ENCODE measurements at regions not wholly inside any gene's neighbourhood (a gene's known extent, or its start where the extent isn't known, plus 50 kb on each side); places are given as distances from the start of the nearest gene placed in this dataset.
"Not testable (repeated sequence)": the region's sequence is repeated elsewhere in the genome, so short reads cannot be mapped to it uniquely, and the experiment has no call there.

DNA sequence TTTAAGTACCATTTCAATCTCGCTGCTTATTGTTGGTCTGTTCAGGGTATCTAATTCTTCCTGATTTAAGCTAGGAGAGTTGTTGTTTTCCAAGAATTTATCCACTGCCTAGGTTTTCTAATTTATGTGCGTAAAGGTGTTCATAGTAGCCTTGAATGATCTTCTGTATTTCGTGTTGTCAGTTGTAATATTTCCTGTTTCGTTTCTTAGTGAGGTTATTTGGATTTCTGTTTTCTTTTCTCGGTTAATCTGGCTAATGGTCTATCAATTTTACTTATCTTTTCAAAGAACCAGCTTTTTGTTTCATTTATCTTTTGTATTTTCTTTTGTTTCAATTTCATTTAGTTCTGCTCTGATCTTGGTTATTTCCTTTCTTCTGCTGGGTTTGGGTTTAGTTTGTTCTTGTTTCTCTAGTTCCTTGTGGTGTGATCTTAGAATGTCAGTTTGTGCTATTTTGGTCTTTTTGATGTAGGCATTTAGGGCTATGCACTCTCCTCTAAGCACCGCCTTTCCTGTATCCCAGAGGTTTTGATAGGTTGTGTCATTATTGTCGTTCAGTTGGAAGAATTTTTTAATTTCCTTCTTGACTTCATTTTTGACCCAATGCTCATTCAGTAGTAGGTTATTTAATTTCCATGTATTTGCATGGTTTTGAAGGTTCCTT, 92.5 kb upstream of the CSRP2 start:
- no CpG with 5 or more reads among the region's 7 CpGs for WGBS (ENCODE audit: insufficient coverage)
- not testable (repeated sequence) for H3K27me3 ChIP-seq (ENCODE audit: control insufficient read depth, insufficient read depth, low read length); H3K27ac ChIP-seq (ENCODE audit: low read depth, low read length); DNase-seq (ENCODE audit: low read depth in 4 of 6, low spot score in 6 of 6); H3K4me3 ChIP-seq (ENCODE audit: low read depth, low read length); H3K9me3 ChIP-seq (ENCODE audit: control insufficient read depth, insufficient read depth, low read length); H3K36me3 ChIP-seq (ENCODE audit: control insufficient read depth, insufficient read depth, low read length); H3K4me1 ChIP-seq (ENCODE audit: control insufficient read depth, insufficient read depth, low read length)

DNA sequence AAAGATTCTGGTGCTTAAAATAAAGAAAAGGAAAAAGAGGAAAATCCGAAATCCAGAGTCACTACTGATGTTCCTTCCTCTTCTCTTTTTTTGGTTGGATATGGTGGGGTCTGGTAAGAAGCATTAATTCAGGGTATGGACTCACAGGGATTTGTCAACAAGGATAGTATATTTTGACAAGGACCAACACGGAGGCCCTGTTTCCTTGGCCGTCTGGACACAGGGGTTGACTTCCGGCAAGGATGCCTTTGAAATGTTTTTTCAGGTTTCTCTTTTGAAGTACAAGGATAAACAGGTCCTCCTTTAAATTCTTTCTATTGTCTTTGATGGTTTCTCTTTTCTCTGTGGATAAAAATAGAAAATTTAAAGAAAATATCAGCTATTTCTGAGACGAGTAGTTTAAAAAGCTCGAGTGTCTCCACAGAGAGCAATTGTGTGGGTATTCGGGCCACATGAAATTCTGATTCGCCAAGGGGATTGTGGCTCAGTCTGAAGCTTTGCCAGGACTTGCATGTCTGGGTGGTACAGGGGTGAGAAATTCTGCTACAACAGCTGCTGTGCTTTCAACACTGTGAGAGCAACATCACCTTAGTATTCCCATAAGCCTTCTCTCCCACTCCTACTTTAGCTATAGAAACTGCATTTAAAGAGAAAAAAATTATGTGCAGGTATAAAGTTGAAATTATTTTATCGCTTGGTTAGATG, 88.5 kb upstream of the CSRP2 start:
- Histone ChIP-seq H3K36me3 (ENCODE audit: control insufficient read depth, insufficient read depth, low read length) (no peaks in the 10 kb centered on the region), H3K4me3 (ENCODE audit: low read depth, low read length) (no peak overlapping the region), H3K4me1 (ENCODE audit: control insufficient read depth, insufficient read depth, low read length) (no peaks in the 10 kb centered on the region), H3K9me3 (ENCODE audit: control insufficient read depth, insufficient read depth, low read length) (no peaks in the 10 kb centered on the region), H3K27ac (ENCODE audit: low read depth, low read length) (no peak overlapping the region), H3K27me3 (ENCODE audit: control insufficient read depth, insufficient read depth, low read length) (no peaks in the 10 kb centered on the region)
- no peak for DNase-seq (ENCODE audit: low read depth in 4 of 6, low spot score in 6 of 6)
- 67% methylated on average over 6 of the region's 9 CpGs for WGBS (ENCODE audit: insufficient coverage)

DNA sequence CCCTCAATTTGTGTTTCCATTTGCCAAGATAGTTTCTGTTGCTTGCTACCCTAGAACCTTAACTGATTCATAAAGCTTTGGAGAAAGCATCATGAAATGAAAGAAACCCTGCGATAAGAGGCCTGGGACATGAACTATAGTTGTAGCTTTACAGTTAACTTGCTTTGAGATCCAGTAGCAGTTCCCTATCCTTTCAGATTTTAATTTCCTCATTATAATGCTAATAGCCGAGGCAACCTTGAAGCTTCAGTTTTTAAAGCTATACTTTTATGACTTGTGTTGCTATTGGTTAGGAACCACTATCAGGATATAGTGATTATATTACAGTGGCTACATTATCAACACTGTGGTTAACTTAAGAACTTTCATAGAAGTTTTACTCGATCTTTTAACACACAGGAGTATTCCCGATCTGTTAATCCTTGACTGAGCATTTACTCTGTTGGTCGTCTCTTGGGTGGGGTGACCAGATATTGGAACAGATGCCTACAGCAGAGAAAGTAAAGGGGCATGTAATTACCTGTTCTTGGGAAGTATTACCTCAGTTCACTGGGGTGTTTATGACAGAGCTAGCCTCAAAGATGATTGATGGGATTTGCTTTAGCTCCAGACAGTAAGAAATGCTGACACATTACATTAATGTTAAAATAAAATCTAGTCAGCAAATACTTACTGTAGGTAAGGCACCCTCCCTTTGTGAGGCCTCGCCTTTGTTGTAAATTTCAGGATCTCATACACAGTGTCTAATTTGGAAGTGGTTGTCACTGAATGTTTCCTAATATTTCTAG, 86.2 kb upstream of the CSRP2 start:
- no peak overlapping the region for H3K27ac ChIP-seq (ENCODE audit: low read depth, low read length)
- DNase-seq (ENCODE audit: low read depth in 4 of 6, low spot score in 6 of 6) = no peak
- H3K27me3 ChIP-seq (ENCODE audit: control insufficient read depth, insufficient read depth, low read length) = no peaks in the 10 kb centered on the region
- H3K36me3 ChIP-seq (ENCODE audit: control insufficient read depth, insufficient read depth, low read length) = no peaks in the 10 kb centered on the region
- H3K4me3 ChIP-seq (ENCODE audit: low read depth, low read length) = no peak overlapping the region
- no peaks in the 10 kb centered on the region for H3K4me1 ChIP-seq (ENCODE audit: control insufficient read depth, insufficient read depth, low read length)
- H3K9me3 ChIP-seq (ENCODE audit: control insufficient read depth, insufficient read depth, low read length) = no peaks in the 10 kb centered on the region
- 71% methylated on average over 2 of the region's 6 CpGs for WGBS (ENCODE audit: insufficient coverage)

DNA sequence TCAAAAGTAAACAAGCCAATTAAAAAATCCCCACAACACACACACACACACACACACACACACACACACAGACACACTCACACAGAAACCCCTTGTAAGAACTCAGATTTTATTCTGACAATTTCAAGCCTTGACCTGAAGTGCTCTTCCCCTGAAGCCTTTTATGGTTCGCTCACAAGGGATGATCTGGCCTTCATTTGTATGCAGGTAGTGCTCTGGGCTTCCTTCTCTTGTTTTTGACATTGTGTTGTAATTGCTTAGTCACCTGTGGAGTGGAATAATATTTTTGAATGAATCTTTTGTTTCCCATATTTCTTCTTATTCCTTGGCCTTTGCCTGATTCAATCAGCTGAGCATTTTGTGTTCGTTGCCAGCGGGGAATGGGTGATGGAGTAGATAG, 83.3 kb upstream of the CSRP2 start:
- Histone ChIP-seq H3K4me1 (ENCODE audit: control insufficient read depth, insufficient read depth, low read length) (no peaks in the 10 kb centered on the region), H3K9me3 (ENCODE audit: control insufficient read depth, insufficient read depth, low read length) (no peaks in the 10 kb centered on the region), H3K27ac (ENCODE audit: low read depth, low read length) (no peak overlapping the region), H3K4me3 (ENCODE audit: low read depth, low read length) (no peak overlapping the region), H3K27me3 (ENCODE audit: control insufficient read depth, insufficient read depth, low read length) (no peaks in the 10 kb centered on the region), H3K36me3 (ENCODE audit: control insufficient read depth, insufficient read depth, low read length) (no peaks in the 10 kb centered on the region)
- no peak for DNase-seq (ENCODE audit: low read depth in 4 of 6, low spot score in 6 of 6)
- WGBS (ENCODE audit: insufficient coverage) = 100% methylated on average over 1 of the region's 3 CpGs

DNA sequence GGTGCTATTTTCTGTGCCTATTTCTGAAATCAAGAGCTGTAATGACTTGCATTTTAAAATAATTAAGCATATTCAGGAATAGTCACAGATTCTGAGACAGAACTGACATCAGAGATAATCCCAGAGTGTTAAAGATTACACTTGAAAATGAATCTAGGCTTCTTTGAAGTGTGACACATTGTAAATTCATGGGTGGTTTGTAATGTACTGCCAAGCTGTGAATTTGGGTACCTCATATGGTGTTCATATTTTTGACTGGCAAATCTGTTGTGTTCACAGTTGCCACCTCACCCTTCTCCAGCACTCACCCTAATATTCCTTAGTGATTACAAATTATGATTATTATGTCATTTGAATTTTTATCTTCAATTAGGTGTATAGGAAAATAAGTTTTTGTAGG, 78.5 kb upstream of the CSRP2 start:
- Histone ChIP-seq H3K9me3 (ENCODE audit: control insufficient read depth, insufficient read depth, low read length) (no peaks in the 10 kb centered on the region), H3K4me1 (ENCODE audit: control insufficient read depth, insufficient read depth, low read length) (no peaks in the 10 kb centered on the region), H3K36me3 (ENCODE audit: control insufficient read depth, insufficient read depth, low read length) (no peaks in the 10 kb centered on the region), H3K27me3 (ENCODE audit: control insufficient read depth, insufficient read depth, low read length) (no peaks in the 10 kb centered on the region), H3K27ac (ENCODE audit: low read depth, low read length) (no peak overlapping the region), H3K4me3 (ENCODE audit: low read depth, low read length) (no peak overlapping the region)
- DNase-seq (ENCODE audit: low read depth in 4 of 6, low spot score in 6 of 6) = peak in 1 of 6 donors; percentile 82

DNA sequence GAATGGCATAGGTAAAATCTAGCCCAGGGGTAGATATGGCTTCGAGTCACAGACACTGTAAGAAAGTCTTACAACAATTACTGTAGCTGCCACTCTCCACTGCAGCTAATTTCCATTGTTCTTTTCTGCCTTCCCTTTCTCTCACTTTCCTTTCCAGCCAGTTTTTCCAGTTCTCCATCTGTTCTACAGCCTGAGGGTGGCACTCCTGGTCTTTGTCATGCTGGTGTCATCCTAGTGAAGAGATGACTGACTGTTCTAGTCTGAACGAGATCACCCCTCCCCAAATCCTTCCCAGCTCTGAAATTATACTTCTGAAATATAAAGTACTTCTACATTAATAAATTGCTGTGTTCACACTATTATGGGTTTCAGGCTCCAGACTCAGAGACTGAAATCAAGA, 74.2 kb upstream of the CSRP2 start:
- Histone ChIP-seq H3K4me1 (ENCODE audit: control insufficient read depth, insufficient read depth, low read length) (no peaks in the 10 kb centered on the region), H3K9me3 (ENCODE audit: control insufficient read depth, insufficient read depth, low read length) (no peaks in the 10 kb centered on the region), H3K4me3 (ENCODE audit: low read depth, low read length) (no peak overlapping the region), H3K36me3 (ENCODE audit: control insufficient read depth, insufficient read depth, low read length) (no peaks in the 10 kb centered on the region), H3K27me3 (ENCODE audit: control insufficient read depth, insufficient read depth, low read length) (no peaks in the 10 kb centered on the region), H3K27ac (ENCODE audit: low read depth, low read length) (no peak overlapping the region)
- peak in 1 of 6 donors; percentile 49 for DNase-seq (ENCODE audit: low read depth in 4 of 6, low spot score in 6 of 6)
- 100% methylated on average over 1 of the region's 2 CpGs for WGBS (ENCODE audit: insufficient coverage)

DNA sequence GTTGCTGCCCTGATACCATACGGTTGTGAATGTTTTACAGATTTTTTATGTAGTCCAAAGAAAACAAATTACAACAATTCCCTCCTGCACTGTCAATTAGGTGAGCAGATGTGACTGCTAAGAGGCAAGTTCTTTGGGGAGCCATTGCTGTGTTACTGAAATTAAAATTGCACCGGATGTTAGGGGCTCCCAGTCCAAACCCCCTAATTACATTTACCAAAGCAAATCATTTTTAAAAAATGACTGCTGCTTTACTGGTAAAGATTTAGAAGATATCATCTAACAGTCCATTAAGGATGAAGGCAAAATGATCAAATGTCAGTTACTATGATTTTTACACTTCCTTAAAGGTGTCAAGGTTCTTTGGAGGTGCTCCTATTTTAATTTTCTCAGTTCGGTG, 70.1 kb upstream of the CSRP2 start:
- no CpG with 5 or more reads among the region's 3 CpGs for WGBS (ENCODE audit: insufficient coverage)
- Histone ChIP-seq H3K4me3 (ENCODE audit: low read depth, low read length) (no peak overlapping the region), H3K9me3 (ENCODE audit: control insufficient read depth, insufficient read depth, low read length) (no peaks in the 10 kb centered on the region), H3K27me3 (ENCODE audit: control insufficient read depth, insufficient read depth, low read length) (no peaks in the 10 kb centered on the region), H3K4me1 (ENCODE audit: control insufficient read depth, insufficient read depth, low read length) (no peaks in the 10 kb centered on the region), H3K36me3 (ENCODE audit: control insufficient read depth, insufficient read depth, low read length) (no peaks in the 10 kb centered on the region), H3K27ac (ENCODE audit: low read depth, low read length) (no peak overlapping the region)
- DNase-seq (ENCODE audit: low read depth in 4 of 6, low spot score in 6 of 6) = peak in 2 of 6 donors; percentile 4 to 83

DNA sequence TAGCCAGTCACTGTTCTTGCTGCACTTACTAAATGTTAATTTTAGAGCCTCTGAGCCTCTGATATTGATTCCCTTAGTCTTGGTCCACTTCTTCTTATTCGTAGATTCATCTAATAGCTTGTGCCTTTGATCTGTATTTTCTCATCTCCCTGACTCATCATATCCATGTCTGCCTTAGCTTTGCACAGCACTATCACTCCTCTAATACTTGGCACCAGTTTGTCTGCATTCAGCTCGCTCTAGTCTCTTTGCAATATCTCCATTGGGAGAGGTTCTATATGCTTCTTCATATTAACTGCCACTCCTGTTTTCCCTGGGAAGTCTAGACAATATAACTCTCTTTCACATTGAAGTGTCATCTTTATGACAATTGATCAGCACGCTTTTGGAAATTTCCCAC, 68.5 kb upstream of the CSRP2 start:
- Histone ChIP-seq H3K9me3 (ENCODE audit: control insufficient read depth, insufficient read depth, low read length) (no peaks in the 10 kb centered on the region), H3K36me3 (ENCODE audit: control insufficient read depth, insufficient read depth, low read length) (no peaks in the 10 kb centered on the region), H3K4me1 (ENCODE audit: control insufficient read depth, insufficient read depth, low read length) (no peaks in the 10 kb centered on the region), H3K27me3 (ENCODE audit: control insufficient read depth, insufficient read depth, low read length) (no peaks in the 10 kb centered on the region), H3K4me3 (ENCODE audit: low read depth, low read length) (no peak overlapping the region), H3K27ac (ENCODE audit: low read depth, low read length) (no peak overlapping the region)
- DNase-seq (ENCODE audit: low read depth in 4 of 6, low spot score in 6 of 6) = peak in 1 of 6 donors; percentile 52
- whole genome bisulfite sequencing (ENCODE audit: insufficient coverage) = 63% methylated on average over 2 of the region's 3 CpGs

DNA sequence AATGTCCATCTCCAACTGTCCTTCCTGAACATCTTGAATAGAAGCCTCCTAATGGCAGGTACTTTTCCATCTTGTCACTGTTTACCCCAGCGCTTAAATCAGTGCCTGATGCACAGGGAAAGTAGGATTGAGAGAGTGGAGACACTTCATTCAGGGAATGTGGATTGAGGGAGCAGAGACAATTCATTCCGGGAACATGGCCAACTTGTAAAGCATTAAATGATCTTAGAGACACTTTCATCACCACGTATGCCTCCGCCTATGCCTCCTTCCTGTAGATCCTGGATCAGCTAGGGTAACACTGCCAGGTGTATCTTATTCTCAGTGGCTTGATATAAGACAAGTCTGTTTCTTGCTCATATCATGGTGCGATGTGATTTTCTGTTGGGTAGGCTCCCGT, 67.6 kb upstream of the CSRP2 start:
- WGBS (ENCODE audit: insufficient coverage) = 100% methylated on average over 2 of the region's 6 CpGs
- Histone ChIP-seq H3K36me3 (ENCODE audit: control insufficient read depth, insufficient read depth, low read length) (no peaks in the 10 kb centered on the region), H3K4me3 (ENCODE audit: low read depth, low read length) (no peak overlapping the region), H3K9me3 (ENCODE audit: control insufficient read depth, insufficient read depth, low read length) (no peaks in the 10 kb centered on the region), H3K27ac (ENCODE audit: low read depth, low read length) (no peak overlapping the region), H3K4me1 (ENCODE audit: control insufficient read depth, insufficient read depth, low read length) (no peaks in the 10 kb centered on the region), H3K27me3 (ENCODE audit: control insufficient read depth, insufficient read depth, low read length) (no peaks in the 10 kb centered on the region)
- peak in 1 of 6 donors; percentile 33 for DNase-seq (ENCODE audit: low read depth in 4 of 6, low spot score in 6 of 6)

All from spinal cord (tissue), 9 donors.